ENCODE measurements at regions not wholly inside any gene's neighbourhood (a gene's known extent, or its start where the extent isn't known, plus 50 kb on each side); places are given as distances from the start of the nearest gene placed in this dataset.
"Not testable (repeated sequence)": the region's sequence is repeated elsewhere in the genome, so short reads cannot be mapped to it uniquely, and the experiment has no call there.

- no peaks in the 10 kb centered on the region for H3K4me1 Mint-ChIP-seq
- no peak for DNase-seq (ENCODE audit: low spot score in 2 of 2)
- ATAC-seq = no peak
- no peak overlapping the region for H3K27ac Mint-ChIP-seq
- H3K36me3 Mint-ChIP-seq = no peaks in the 10 kb centered on the region
- peaks cover 2% of the 10 kb centered on the region for H3K9me3 Mint-ChIP-seq
- no peak overlapping the region for H3K4me3 Mint-ChIP-seq
Observed at GRCh38 chr9:88258024-88258423, 119.7 kb upstream of the SPATA31C2 start.

DNA sequence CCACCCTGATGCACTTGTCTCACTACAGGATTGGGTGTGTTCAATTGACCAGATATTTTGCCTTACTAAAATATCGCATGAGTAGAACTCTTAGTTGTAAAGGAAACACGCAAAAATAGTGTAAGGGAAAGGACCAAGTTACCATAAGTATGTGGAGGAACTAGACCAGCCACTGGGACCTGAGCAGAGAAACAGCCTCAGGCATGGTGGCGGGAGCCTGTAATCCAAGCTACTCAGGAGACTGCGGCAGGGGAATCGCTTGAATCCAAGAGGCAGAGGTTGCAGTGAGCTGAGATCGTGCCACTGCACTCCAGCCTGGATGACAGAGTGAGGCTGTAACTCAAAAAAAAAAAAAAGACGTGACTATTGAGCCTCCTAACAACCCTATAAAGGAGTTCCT, 117.9 kb upstream of the SPATA31C2 start:
- Mint-ChIP-seq H3K27ac (no peak overlapping the region), H3K4me1 (no peaks in the 10 kb centered on the region), H3K9me3 (peaks cover 11% of the 10 kb centered on the region), H3K36me3 (no peaks in the 10 kb centered on the region), H3K4me3 (no peak overlapping the region)
- ATAC-seq (no peak), DNase-seq (ENCODE audit: low spot score in 2 of 2) (no peak)

DNA sequence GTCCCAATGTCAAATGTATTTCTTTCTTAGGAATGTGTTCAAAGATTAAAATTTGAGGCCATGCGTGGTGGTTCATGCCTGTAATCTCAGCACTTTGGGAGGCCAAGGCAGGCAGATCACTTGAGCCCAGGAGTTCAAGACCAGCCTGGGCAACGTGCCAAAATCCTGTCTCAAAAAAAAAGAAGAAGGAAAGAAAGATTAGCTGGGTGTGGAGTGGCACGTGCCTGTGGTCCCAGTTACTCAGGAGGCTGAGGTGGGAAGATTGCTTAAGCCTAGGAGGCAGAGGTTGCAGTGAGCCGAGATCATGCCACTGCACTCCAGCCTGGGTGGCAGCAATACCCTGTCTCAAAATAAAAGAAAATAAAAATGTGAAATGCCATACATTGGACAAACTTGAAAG, 117.5 kb upstream of the SPATA31C2 start:
- H3K4me3 Mint-ChIP-seq; H3K4me1 Mint-ChIP-seq; H3K27ac Mint-ChIP-seq; ATAC-seq; H3K36me3 Mint-ChIP-seq; DNase-seq (ENCODE audit: low spot score in 2 of 2): not testable (repeated sequence)
- peaks cover 15% of the 10 kb centered on the region for H3K9me3 Mint-ChIP-seq

DNA sequence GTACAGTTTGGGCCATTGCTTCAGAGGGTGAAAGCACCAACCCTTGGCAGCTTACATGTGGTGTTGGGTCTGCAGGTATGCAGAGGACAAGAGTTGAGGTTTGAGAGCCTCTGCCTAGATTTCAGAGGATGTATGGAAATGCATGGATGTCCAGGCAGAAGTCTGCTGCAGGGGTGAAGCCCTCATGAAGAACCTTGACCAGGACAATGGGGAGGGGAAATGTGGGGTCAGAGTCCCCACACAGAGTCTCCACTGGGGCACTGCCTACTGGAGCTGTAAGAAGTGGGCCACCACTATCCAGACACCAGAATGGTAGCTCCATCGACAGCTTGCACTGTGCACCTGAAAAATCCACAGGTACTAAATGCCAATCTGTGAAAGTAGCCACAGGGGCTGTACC, 113.6 kb upstream of the SPATA31C2 start:
- Mint-ChIP-seq H3K4me1 (no peaks in the 10 kb centered on the region), H3K4me3 (no peak overlapping the region), H3K36me3 (no peaks in the 10 kb centered on the region), H3K27ac (no peak overlapping the region), H3K9me3 (peaks cover 23% of the 10 kb centered on the region)
- DNase-seq (ENCODE audit: low spot score in 2 of 2) = no peak
- no peak for ATAC-seq

- no peak for ATAC-seq
- Mint-ChIP-seq H3K4me1 (peaks cover 7% of the 10 kb centered on the region), H3K4me3 (no peak overlapping the region), H3K27ac (no peak overlapping the region), H3K9me3 (no peaks in the 10 kb centered on the region), H3K36me3 (no peaks in the 10 kb centered on the region)
- DNase-seq (ENCODE audit: low spot score in 2 of 2) = no peak
Observed at GRCh38 chr9:88243736-88244135, 105.5 kb upstream of the SPATA31C2 start.

GRCh38 chr9:88242879-88243278, 104.6 kb upstream of the SPATA31C2 start:
- Mint-ChIP-seq H3K4me3 (no peak overlapping the region), H3K9me3 (no peaks in the 10 kb centered on the region), H3K27ac (no peak overlapping the region), H3K36me3 (no peaks in the 10 kb centered on the region), H3K4me1 (peaks cover 12% of the 10 kb centered on the region)
- no peak for DNase-seq (ENCODE audit: low spot score in 2 of 2)
- ATAC-seq = no peak

- Mint-ChIP-seq H3K36me3 (no peaks in the 10 kb centered on the region), H3K9me3 (no peaks in the 10 kb centered on the region), H3K4me1 (peaks cover 18% of the 10 kb centered on the region), H3K27ac (no peak overlapping the region), H3K4me3 (no peak overlapping the region)
- DNase-seq (ENCODE audit: low spot score in 2 of 2) = no peak
- peak; percentile 47 for ATAC-seq
Observed at GRCh38 chr9:88237991-88238571, 99.8 kb upstream of the SPATA31C2 start.

DNA sequence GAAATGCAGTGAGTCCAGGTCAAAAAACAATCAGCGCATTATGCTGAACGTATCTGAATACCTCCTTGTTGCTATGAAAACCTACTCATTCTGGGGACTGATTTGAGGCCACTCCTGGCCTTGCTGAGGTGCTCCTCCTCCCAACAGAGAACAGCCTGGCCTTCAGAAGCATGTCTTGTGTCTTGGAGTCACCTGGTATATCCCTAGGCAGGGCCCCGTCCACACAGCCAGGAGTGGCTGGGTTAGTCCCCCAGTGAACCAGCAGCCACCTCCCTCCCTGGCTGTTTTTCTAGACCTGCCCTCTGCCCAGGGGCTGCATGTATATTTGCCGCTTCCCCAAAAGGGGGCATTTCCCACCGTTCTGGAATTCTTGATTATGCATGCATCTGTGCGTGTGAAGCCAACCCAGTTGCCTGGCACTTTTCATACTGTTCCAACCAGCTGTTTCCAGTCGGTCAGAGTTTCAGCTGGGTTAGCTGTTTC, 99.2 kb upstream of the SPATA31C2 start:
- DNase-seq (ENCODE audit: low spot score in 2 of 2) (no peak), ATAC-seq (no peak)
- H3K36me3 Mint-ChIP-seq = no peaks in the 10 kb centered on the region
- no peak overlapping the region for H3K27ac Mint-ChIP-seq
- peaks cover 18% of the 10 kb centered on the region for H3K4me1 Mint-ChIP-seq
- H3K9me3 Mint-ChIP-seq = no peaks in the 10 kb centered on the region
- no peak overlapping the region for H3K4me3 Mint-ChIP-seq

DNA sequence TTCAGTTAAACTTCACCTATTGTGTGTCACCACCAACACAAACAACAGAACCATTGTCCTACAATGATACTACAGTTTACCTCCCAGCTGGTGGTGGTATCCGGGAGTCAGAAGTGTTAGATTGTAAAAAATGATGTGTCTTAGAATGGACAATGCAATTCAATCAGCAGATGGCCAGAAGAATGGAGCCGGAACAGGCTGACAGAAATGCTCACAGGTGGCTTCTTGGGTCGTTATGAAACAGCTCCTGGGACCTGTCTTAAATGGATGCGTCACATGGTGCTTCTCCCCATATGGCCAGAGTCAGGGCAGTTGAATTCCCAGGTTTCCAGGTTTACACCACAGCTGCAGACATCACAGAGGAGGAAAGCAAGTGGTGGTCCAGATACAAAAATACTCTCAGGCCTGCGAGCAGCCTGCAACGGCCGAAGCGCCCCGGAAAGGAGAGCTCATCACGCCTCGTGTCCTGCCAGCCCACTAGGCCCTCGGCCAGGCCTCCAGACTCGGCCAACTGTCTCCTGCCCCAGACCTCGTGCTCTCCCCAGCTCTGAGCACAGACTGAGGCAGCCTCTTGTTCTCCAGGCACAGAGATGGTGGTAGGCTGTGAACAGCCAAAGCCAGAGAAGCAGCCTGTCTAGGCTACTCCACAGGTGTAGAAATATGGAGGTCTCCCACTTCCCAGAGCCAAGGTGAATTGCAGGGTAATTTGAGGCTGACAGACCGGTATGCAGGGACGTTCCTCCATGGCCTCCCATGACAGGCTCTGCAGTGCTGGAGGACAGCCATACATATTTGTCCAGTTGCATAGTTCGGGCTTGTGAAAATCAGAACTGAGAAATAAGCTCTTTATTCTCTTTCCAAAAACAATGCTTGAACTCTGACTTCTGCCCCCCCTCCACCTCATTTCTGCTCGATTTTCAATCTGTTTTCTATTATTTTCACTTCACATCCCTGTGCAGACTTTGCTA, 98.5 kb upstream of the SPATA31C2 start:
- H3K4me3 Mint-ChIP-seq = no peak overlapping the region
- peaks cover 2% of the 10 kb centered on the region for H3K9me3 Mint-ChIP-seq
- DNase-seq (ENCODE audit: low spot score in 2 of 2) = no peak

DNA sequence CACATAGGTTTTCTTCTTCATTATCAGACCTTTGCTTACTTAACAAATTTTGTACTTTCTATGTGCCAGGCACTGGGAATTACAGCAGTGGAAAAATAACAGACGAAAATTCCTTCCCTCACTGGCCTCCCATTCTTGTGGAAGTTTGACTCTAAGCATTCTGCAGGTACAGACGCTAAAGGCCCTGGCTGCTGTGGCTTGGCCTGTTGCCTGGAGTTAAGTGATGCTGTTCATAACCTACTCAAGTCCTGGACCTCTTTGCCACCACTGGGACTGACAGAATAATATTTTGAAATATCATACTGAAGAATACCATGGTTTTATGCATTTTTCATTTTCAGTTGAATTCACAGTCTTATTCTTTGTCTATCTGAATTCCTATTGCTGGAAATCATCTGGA, 97.3 kb upstream of the SPATA31C2 start:
- DNase-seq (ENCODE audit: low spot score in 2 of 2) (no peak), ATAC-seq (no peak)
- Mint-ChIP-seq H3K27ac (no peak overlapping the region), H3K4me3 (no peak overlapping the region), H3K36me3 (no peaks in the 10 kb centered on the region), H3K4me1 (peaks cover 18% of the 10 kb centered on the region), H3K9me3 (peaks cover 2% of the 10 kb centered on the region)

More for the DNA sequence above, 98.5 kb upstream of the SPATA31C2 start:
- Mint-ChIP-seq H3K36me3 (no peaks in the 10 kb centered on the region), H3K4me1 (peaks cover 18% of the 10 kb centered on the region), H3K27ac (no peak overlapping the region)
- no peak for ATAC-seq

- DNase-seq (ENCODE audit: low spot score in 2 of 2) = no peak
- no peak overlapping the region for H3K4me3 Mint-ChIP-seq
- no peaks in the 10 kb centered on the region for H3K36me3 Mint-ChIP-seq
- no peak overlapping the region for H3K27ac Mint-ChIP-seq
- H3K9me3 Mint-ChIP-seq = peaks cover 2% of the 10 kb centered on the region
- ATAC-seq = no peak
- H3K4me1 Mint-ChIP-seq = peaks cover 14% of the 10 kb centered on the region
Observed at GRCh38 chr9:88234114-88234513, 95.8 kb upstream of the SPATA31C2 start.

GRCh38 chr9:88233091-88233490, 94.8 kb upstream of the SPATA31C2 start:
- Mint-ChIP-seq H3K9me3 (peaks cover 2% of the 10 kb centered on the region), H3K27ac (no peak overlapping the region), H3K36me3 (no peaks in the 10 kb centered on the region), H3K4me1 (peaks cover 8% of the 10 kb centered on the region), H3K4me3 (no peak overlapping the region)
- DNase-seq (ENCODE audit: low spot score in 2 of 2) (peak in 1 of 2 donors; percentile 28), ATAC-seq (no peak)

- Mint-ChIP-seq H3K4me3 (no peak overlapping the region), H3K27ac (no peak overlapping the region), H3K36me3 (no peaks in the 10 kb centered on the region), H3K4me1 (no peaks in the 10 kb centered on the region), H3K9me3 (peaks cover 2% of the 10 kb centered on the region)
- ATAC-seq (no peak), DNase-seq (ENCODE audit: low spot score in 2 of 2) (no peak)
Observed at GRCh38 chr9:88230612-88231011, 92.3 kb upstream of the SPATA31C2 start.

DNA sequence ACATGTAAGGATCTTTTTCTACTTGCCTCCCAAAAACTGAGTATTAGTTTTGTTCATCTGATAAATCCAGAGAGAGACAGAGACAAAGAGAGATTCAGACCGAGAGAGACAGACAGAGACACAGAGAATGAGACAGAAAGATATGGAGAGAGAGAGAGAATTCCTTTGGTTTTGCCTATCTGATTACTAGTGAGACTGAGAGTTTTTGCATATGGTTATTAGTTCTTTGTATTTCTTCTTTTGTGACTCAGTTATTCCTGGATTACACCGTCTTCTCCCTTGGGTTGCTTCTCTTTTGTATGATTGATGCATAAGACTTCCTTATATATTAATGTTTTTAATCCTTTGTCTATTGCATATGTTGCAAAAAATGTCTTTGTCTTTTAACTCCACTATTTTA, 91.2 kb upstream of the SPATA31C2 start:
- ATAC-seq (no peak), DNase-seq (ENCODE audit: low spot score in 2 of 2) (no peak)
- H3K9me3 Mint-ChIP-seq = peaks cover 2% of the 10 kb centered on the region
- no peak overlapping the region for H3K27ac Mint-ChIP-seq
- H3K4me3 Mint-ChIP-seq = no peak overlapping the region
- no peaks in the 10 kb centered on the region for H3K4me1 Mint-ChIP-seq
- no peaks in the 10 kb centered on the region for H3K36me3 Mint-ChIP-seq

DNA sequence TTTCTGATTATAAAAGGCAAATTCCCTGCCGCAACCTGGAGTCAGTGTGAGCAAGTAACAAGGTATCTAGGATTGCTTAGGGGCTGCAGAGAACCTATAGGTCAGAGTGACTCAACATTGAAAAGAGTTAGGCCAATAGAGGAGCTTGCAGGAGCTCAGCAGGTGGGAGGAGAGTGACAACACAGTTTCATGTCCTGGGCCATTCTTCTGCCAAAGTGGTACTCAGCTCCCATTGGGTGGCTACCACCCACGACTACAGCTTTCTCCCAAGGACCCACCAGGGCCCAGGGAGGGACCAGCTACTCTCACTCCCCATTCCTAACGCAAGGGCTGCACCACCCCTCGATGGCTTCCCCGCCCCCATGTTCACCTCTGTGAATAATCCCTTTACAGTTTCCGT, 86.7 kb upstream of the SPATA31C2 start:
- Mint-ChIP-seq H3K36me3 (no peaks in the 10 kb centered on the region), H3K9me3 (no peaks in the 10 kb centered on the region), H3K4me3 (no peak overlapping the region), H3K27ac (peak overlapping the region; percentile 58), H3K4me1 (no peaks in the 10 kb centered on the region)
- DNase-seq (ENCODE audit: low spot score in 2 of 2) (no peak), ATAC-seq (peak; percentile 31)

GRCh38 chr9:88221105-88221504, 82.8 kb upstream of the SPATA31C2 start:
- DNase-seq (ENCODE audit: low spot score in 2 of 2) (no peak), ATAC-seq (no peak)
- Mint-ChIP-seq H3K4me1 (no peaks in the 10 kb centered on the region), H3K4me3 (no peak overlapping the region), H3K36me3 (no peaks in the 10 kb centered on the region), H3K27ac (no peak overlapping the region), H3K9me3 (no peaks in the 10 kb centered on the region)
